ENCODE measurements at regions not wholly inside any gene's neighbourhood (a gene's known extent, or its start where the extent isn't known, plus 50 kb on each side); places are given as distances from the start of the nearest gene placed in this dataset.

DNA sequence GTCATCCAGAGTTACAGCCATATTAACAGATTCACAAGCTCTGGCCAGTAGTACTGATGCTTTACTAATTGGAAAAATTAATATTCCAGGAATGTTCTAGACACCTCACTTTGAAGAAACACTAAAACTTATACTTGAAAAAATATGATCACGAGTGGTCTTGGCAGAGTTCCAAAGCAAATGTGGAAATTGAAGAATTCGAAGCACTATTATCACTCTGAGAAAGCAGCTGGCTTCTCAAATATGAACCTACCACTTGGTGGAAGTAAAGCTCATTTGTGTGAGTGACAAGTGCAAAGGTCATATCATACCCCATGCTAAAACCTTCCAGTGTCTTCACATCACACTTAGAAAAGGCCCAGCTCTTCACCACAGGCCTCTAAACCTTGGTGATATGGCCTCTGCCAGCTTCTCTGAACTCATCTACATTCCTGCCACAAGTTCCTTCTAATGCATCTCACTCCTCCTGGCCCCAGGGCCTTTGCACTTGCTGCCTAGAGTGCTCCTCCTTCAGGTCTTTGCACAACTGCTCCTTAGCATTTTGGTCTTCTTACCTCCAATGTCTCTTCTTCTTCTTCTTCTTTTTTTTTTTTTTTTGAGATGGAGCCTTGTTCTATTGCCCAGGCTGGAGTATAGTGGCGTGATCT, 175.7 kb upstream of the SMIM23 start:
- TF ChIP-seq, protein P1, sequence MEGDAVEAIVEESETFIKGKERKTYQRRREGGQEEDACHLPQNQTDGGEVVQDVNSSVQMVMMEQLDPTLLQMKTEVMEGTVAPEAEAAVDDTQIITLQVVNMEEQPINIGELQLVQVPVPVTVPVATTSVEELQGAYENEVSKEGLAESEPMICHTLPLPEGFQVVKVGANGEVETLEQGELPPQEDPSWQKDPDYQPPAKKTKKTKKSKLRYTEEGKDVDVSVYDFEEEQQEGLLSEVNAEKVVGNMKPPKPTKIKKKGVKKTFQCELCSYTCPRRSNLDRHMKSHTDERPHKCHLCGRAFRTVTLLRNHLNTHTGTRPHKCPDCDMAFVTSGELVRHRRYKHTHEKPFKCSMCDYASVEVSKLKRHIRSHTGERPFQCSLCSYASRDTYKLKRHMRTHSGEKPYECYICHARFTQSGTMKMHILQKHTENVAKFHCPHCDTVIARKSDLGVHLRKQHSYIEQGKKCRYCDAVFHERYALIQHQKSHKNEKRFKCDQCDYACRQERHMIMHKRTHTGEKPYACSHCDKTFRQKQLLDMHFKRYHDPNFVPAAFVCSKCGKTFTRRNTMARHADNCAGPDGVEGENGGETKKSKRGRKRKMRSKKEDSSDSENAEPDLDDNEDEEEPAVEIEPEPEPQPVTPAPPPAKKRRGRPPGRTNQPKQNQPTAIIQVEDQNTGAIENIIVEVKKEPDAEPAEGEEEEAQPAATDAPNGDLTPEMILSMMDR (IDR thresholded peaks at IDR 0.05 in 4 of 5, conservative IDR thresholded peaks at IDR 0.05 in 1 of 5): no peak
- TF ChIP-seq POLR2A (IDR thresholded peaks at IDR 0.05): no peak

Measured in gastrocnemius medialis (tissue), 4 donors.